H1 (cell line): ENCODE measurements at regions not wholly inside any gene's neighbourhood (a gene's known extent, or its start where the extent isn't known, plus 50 kb on each side); places are given as distances from the start of the nearest gene placed in this dataset.

ENCODE experiments used
- CEBPB ChIP-seq: IDR thresholded peaks from 2 replicates; pipeline ENCODE4 v1.6.1; 2012; ENCODE audit warnings: low read depth, low read length
- CTCF ChIP-seq, 3 experiments: IDR thresholded peaks; 1 replicate in 2 of 3; 2 replicates in 1 of 3; pipeline versions ENCODE4 v1.5.1 to v1.6.1; 2011; ENCODE audit warnings: low read length in 3 of 3, mild to moderate bottlenecking in 3 of 3, inconsistent platforms in 2 of 3, low read depth in 1 of 3, moderate library complexity in 1 of 3; ENCODE audit not compliant: insufficient read depth in 1 of 3; ENCODE audit errors: control extremely low read depth in 1 of 3
- EZH2 ChIP-seq: fragments of 200-600 bp; sonication (generic); IDR thresholded peaks from 2 replicates; pipeline ENCODE4 v1.7.1; 2012; ENCODE audit warnings: low read depth, mild to moderate bottlenecking, moderate library complexity, low read length, inconsistent platforms; ENCODE audit not compliant: severe bottlenecking
- HDAC2 ChIP-seq, 2 experiments: fragments of 300-600 bp in 1 of 2; sonication (generic) in 1 of 2; IDR thresholded peaks; 2 replicates each; pipeline ENCODE4 v1.6.1; 2011 to 2012; ENCODE audit warnings: low read depth in 2 of 2, low read length in 2 of 2, mild to moderate bottlenecking in 2 of 2, moderate library complexity in 2 of 2, borderline replicate concordance in 1 of 2, inconsistent platforms in 1 of 2
- JUN ChIP-seq: IDR thresholded peaks from 2 replicates; pipeline ENCODE4 v1.6.1; 2011; ENCODE audit warnings: low read depth, mild to moderate bottlenecking, improper control_type of control experiment, low read length
- JUND ChIP-seq: IDR thresholded peaks from 2 replicates; pipeline ENCODE4 v1.6.1; 2011; ENCODE audit warnings: mild to moderate bottlenecking, improper control_type of control experiment, low read length
- RAD21 ChIP-seq, 2 experiments: IDR thresholded peaks in 1 of 2; conservative IDR thresholded peaks in 1 of 2; 2 replicates each; pipeline ENCODE4 v1.6.1; 2011; ENCODE audit warnings: low read depth in 2 of 2, low read length in 2 of 2, improper control_type of control experiment in 1 of 2, inconsistent platforms in 1 of 2, mild to moderate bottlenecking in 1 of 2, moderate library complexity in 1 of 2
- SIN3A ChIP-seq, 2 experiments: IDR thresholded peaks in 1 of 2; conservative IDR thresholded peaks in 1 of 2; 2 replicates each; pipeline ENCODE4 v1.6.1; 2011 to 2012; ENCODE audit warnings: low read length in 2 of 2, improper control_type of control experiment in 1 of 2, low read depth in 1 of 2, mild to moderate bottlenecking in 1 of 2
- SUZ12 ChIP-seq: fragments of 200-600 bp; sonication (generic); IDR thresholded peaks from 2 replicates; pipeline ENCODE4 v1.6.1; 2012; ENCODE audit warnings: mild to moderate bottlenecking, inconsistent platforms, low read length, moderate library complexity, mixed read lengths
- TBP ChIP-seq: IDR thresholded peaks from 2 replicates; pipeline ENCODE4 v1.6.1; 2011; ENCODE audit warnings: low read depth, low read length, improper control_type of control experiment
- ZNF274 ChIP-seq: IDR thresholded peaks from 2 replicates; pipeline ENCODE4 v1.7.0; 2012; ENCODE audit warnings: low read length, borderline replicate concordance; ENCODE audit errors: extremely low read depth
- TF ChIP-seq, protein P1 (sequence below): IDR thresholded peaks from 2 replicates; pipeline ENCODE4 v1.6.1; 2011; ENCODE audit warnings: low read depth, mild to moderate bottlenecking, low read length; ENCODE audit not compliant: insufficient read depth

DNA sequence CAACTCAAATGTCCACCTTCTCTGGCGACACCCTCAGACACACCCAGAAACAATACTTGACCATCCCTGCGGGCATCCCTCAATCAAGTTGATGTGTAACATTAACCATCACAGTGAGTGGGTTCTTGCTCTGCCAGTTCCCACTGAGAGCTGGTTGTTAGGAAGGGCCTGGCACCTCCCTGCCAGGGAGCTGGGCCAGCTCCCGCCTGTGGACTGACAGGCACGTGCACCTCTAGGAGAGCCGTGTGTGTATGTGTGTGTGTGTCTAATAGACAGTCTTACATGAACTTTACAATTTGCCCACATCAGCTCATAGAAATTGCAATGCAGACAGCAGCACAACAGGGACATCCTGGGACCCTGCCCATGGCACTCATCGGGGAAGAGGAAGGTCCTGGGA is 298.7 kb downstream of the SHANK2 start:
- TF ChIP-seq EZH2 (no peak), SIN3A (conservative IDR thresholded peaks at IDR 0.05 in 1 of 2, IDR thresholded peaks at IDR 0.05 in 1 of 2; ENCODE audit: low read depth in 1 of 2, low read length in 2 of 2) (no peak), TBP (no peak), ZNF274 (no peak), SUZ12 (no peak), RAD21 (IDR thresholded peaks at IDR 0.05 in 1 of 2, conservative IDR thresholded peaks at IDR 0.05 in 1 of 2; ENCODE audit: low read depth in 2 of 2, low read length in 2 of 2) (no peak), CEBPB (no peak), JUND (no peak), CTCF (IDR thresholded peaks at IDR 0.05; ENCODE audit: control extremely low read depth in 1 of 3, insufficient read depth in 1 of 3, low read depth in 1 of 3, low read length in 3 of 3) (no peak), JUN (no peak), HDAC2 (IDR thresholded peaks at IDR 0.05; ENCODE audit: borderline replicate concordance in 1 of 2, low read depth in 2 of 2, low read length in 2 of 2) (no peak)
- TF ChIP-seq, protein P1, sequence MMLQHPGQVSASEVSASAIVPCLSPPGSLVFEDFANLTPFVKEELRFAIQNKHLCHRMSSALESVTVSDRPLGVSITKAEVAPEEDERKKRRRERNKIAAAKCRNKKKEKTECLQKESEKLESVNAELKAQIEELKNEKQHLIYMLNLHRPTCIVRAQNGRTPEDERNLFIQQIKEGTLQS, result no peak
